Stomach (tissue), 8 donors: ENCODE measurements at regions not wholly inside any gene's neighbourhood (a gene's known extent, or its start where the extent isn't known, plus 50 kb on each side); places are given as distances from the start of the nearest gene placed in this dataset.
"Not testable (repeated sequence)": the region's sequence is repeated elsewhere in the genome, so short reads cannot be mapped to it uniquely, and the experiment has no call there.

Experiments used
- DNase-seq, 2 donors: peaks; one replicate each; pipeline versions ENCODE4 v3.0.0 to v3.0.0-alpha.2; 2013 to 2019
- H3K27ac ChIP-seq, 5 donors: fragments of 200-600 bp in 4 of 5; sonication (generic) in 4 of 5; one replicate each; pipeline ENCODE4 v1.5.1; 2013 to 2019; ENCODE audit warnings: mild to moderate bottlenecking in 1 of 5, moderate library complexity in 1 of 5
- H3K27me3 ChIP-seq, 3 donors: fragments of 200-600 bp; sonication (generic); one replicate each; pipeline ENCODE4 v1.5.1; 2017 to 2019; ENCODE audit warnings: mixed run types in 1 of 3
- H3K36me3 ChIP-seq, 4 donors: fragments of 200-600 bp; sonication (generic); 1 replicate in 3 of 4; 2 replicates in 1 of 4; pipeline ENCODE4 v1.5.1; 2016 to 2019
- H3K4me1 ChIP-seq, 4 donors: fragments of 200-600 bp; sonication (generic); one replicate each; pipeline ENCODE4 v1.5.1; 2016 to 2019
- H3K4me3 ChIP-seq, 4 donors: fragments of 200-600 bp; sonication (generic) in 3 of 4; one replicate each; pipeline ENCODE4 v1.5.1; 2016 to 2019; ENCODE audit warnings: mild to moderate bottlenecking in 1 of 4
- H3K9me3 ChIP-seq, 4 donors: fragments of 200-600 bp; sonication (generic); one replicate each; pipeline ENCODE4 v1.5.1; 2016 to 2019
- CTCF ChIP-seq, 7 experiments: fragments of 450-650 bp in 4 of 7; fragments of 200-600 bp in 3 of 7; sonication (generic) in 3 of 7; IDR thresholded peaks; one replicate each; pipeline ENCODE4 v1.5.1; 2016 to 2019; ENCODE audit warnings: antibody characterized with exemption in 7 of 7, control low read depth in 2 of 7, mild to moderate bottlenecking in 1 of 7
- EP300 ChIP-seq: sonication (generic); formaldehyde crosslinking; IDR thresholded peaks from one replicate; pipeline ENCODE4 v1.6.1; 2017; ENCODE audit warnings: antibody characterized with exemption
- POLR2A ChIP-seq, 4 donors: fragments of 450-650 bp; IDR thresholded peaks; one replicate each; pipeline ENCODE4 v1.6.1; 2016; ENCODE audit warnings: antibody characterized with exemption in 4 of 4, control low read depth in 2 of 4, mild to moderate bottlenecking in 1 of 4, moderate library complexity in 1 of 4
- POLR2AphosphoS5 ChIP-seq, 3 donors: sonication (generic); formaldehyde crosslinking; IDR thresholded peaks; one replicate each; pipeline ENCODE4 v1.6.1; 2016; ENCODE audit warnings: antibody characterized with exemption in 3 of 3
- WGBS, 5 donors: extraction: QIAGEN DNeasy Blood & Tissue Kit in 3 of 5; methylation state at CpG; one replicate each; pipeline versions ENCODE4 v1.1.5 to v1.1.7; 2013 to 2018; 5-methylcytosine and 5-hydroxymethylcytosine counted together
- intact Hi-C: fragments of 100-400 bp; cut with DNase I; formaldehyde crosslinking; loops from one replicate; pipeline ENCODE4 v1.15.1; 2023; ENCODE audit warnings: low total_unique reads
- donor health status: healthy with polysubstance abuse.
- donor health status: Bipolar disorder and iron deficiency.
- donor health status: healthy.

DNA sequence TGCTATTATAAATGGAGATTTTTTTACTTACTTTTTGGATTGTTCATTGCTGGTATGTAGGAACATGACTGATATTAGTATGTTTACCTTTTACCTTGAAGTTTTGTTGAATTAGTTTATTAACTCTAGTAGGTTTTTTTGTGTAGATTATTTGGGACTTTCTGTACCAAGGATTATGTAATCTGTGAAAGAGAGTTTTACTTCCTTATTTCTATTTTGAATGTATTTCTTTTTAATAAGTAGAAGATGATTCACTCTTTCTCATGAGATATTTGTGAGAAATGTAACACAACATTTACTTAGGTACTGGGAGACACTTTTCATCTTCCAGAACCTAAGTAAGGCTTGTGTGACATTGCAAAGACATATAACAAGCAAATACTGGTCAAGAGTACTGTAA, 473.9 kb upstream of the HS3ST5 start:
- intact Hi-C loops, result no loop called here
- Histone ChIP-seq H3K4me3 (no peak overlapping the region), H3K36me3 (no peaks in the 10 kb centered on the region), H3K27ac (no peak overlapping the region), H3K27me3 (no peaks in the 10 kb centered on the region), H3K9me3 (no peaks in the 10 kb centered on the region), H3K4me1 (no peaks in the 10 kb centered on the region)
- DNase-seq, result no peak
- TF ChIP-seq POLR2AphosphoS5 (IDR thresholded peaks at IDR 0.05) (no peak), EP300 (no peak), POLR2A (IDR thresholded peaks at IDR 0.05) (no peak), CTCF (IDR thresholded peaks at IDR 0.05) (no peak)

GRCh38 chr6:114810468-114810867, 467.6 kb upstream of the HS3ST5 start:
- WGBS, 5 donors, result 86 to 93% (median 88%) methylated on average over 3 of the region's 3 CpGs
- TF ChIP-seq CTCF (IDR thresholded peaks at IDR 0.05) (no peak), POLR2A (IDR thresholded peaks at IDR 0.05) (no peak), POLR2AphosphoS5 (IDR thresholded peaks at IDR 0.05) (no peak), EP300 (no peak)
- DNase-seq, result no peak
- Histone ChIP-seq H3K9me3 (peaks cover 0 to 7% (median under 1%) of the 10 kb centered on the region in 4 donors), H3K27me3 (no peaks in the 10 kb centered on the region), H3K4me1 (no peaks in the 10 kb centered on the region), H3K4me3 (no peak overlapping the region), H3K36me3 (no peaks in the 10 kb centered on the region), H3K27ac (no peak overlapping the region)
- intact Hi-C loops, result no loop called here

DNA sequence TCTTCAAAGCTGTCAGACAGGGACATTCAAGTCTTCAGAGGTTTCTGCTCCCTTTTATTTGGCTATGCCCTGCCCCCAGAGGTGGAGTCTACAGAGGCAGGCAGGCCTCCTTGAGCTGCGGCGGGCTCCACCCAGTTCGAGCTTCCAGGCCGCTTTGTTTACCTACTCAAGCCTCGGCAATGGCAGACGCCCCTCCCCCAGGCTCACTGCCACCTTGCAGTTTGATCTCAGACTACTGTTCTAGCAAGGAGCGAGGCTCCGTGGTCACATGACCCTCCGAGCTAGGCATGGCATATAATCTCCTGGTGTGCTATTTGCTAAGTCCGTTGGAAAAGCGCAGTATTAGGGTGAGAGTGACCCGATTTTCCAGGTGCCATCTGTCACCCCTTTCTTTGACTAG, 462.6 kb upstream of the HS3ST5 start:
- H3K36me3 ChIP-seq, H3K4me1 ChIP-seq, H3K4me3 ChIP-seq, DNase-seq, intact Hi-C loops, H3K27me3 ChIP-seq, H3K27ac ChIP-seq: not testable (repeated sequence)
- WGBS, 5 donors, result 85 to 92% (median 90%) methylated on average over 11 to 12 of the region's 12 CpGs
- peaks cover 0 to 13% (median 1%) of the 10 kb centered on the region in 4 donors for H3K9me3 ChIP-seq

DNA sequence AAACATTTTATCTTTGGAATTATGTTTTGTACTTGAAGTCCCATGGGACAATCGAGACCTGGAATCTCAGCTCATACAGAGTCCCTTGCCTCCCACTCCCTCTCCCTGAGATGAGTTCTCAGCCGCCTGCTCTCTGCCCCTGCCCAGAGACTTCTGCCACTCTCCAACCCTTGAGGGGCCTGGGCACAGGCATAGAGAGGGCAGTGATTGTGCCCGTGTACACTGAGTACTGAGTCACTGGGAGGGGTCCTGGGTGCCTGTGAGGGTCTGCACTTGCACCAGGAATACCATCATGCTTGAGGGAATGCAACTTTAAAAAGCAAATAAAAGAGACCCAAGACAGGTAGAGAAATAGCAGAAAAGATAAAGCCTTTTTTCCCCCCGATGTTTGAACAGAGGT, 453.8 kb upstream of the HS3ST5 start:
- 75 to 89% (median 82%) methylated on average over 3 to 4 of the region's 4 CpGs for WGBS, 5 donors
- no peak for DNase-seq
- Histone ChIP-seq H3K9me3 (no peaks in the 10 kb centered on the region), H3K36me3 (no peaks in the 10 kb centered on the region), H3K4me3 (no peak overlapping the region), H3K27ac (no peak overlapping the region), H3K4me1 (no peaks in the 10 kb centered on the region), H3K27me3 (no peaks in the 10 kb centered on the region)
- intact Hi-C loops, result no loop called here
- TF ChIP-seq CTCF (IDR thresholded peaks at IDR 0.05) (no peak), POLR2A (IDR thresholded peaks at IDR 0.05) (no peak), EP300 (no peak), POLR2AphosphoS5 (IDR thresholded peaks at IDR 0.05) (no peak)

GRCh38 chr6:114793428-114793827, 450.6 kb upstream of the HS3ST5 start:
- intact Hi-C loops, result no loop called here
- no peaks in the 10 kb centered on the region for H3K36me3 ChIP-seq
- no peak overlapping the region for H3K27ac ChIP-seq
- no peaks in the 10 kb centered on the region for H3K9me3 ChIP-seq
- no peak for DNase-seq
- no peak overlapping the region for H3K4me3 ChIP-seq
- H3K4me1 ChIP-seq, result no peaks in the 10 kb centered on the region
- H3K27me3 ChIP-seq, result no peaks in the 10 kb centered on the region
- TF ChIP-seq EP300, result no peak
- no peak for TF ChIP-seq POLR2AphosphoS5 (IDR thresholded peaks at IDR 0.05)
- TF ChIP-seq POLR2A (IDR thresholded peaks at IDR 0.05), result no peak
- no peak for TF ChIP-seq CTCF (IDR thresholded peaks at IDR 0.05)
